Nucleus accumbens (tissue), 56 donors: ENCODE measurements at regions not wholly inside any gene's neighbourhood (a gene's known extent, or its start where the extent isn't known, plus 50 kb on each side); places are given as distances from the start of the nearest gene placed in this dataset.
A peak's percentile ranks its signal among the peaks of the same experiment; 100 is the strongest.

Source experiments
- DNase-seq, 56 donors: peaks; one replicate each; lab custom pipeline; 2025; lab: John Stamatoyannopoulos, UW

DNA sequence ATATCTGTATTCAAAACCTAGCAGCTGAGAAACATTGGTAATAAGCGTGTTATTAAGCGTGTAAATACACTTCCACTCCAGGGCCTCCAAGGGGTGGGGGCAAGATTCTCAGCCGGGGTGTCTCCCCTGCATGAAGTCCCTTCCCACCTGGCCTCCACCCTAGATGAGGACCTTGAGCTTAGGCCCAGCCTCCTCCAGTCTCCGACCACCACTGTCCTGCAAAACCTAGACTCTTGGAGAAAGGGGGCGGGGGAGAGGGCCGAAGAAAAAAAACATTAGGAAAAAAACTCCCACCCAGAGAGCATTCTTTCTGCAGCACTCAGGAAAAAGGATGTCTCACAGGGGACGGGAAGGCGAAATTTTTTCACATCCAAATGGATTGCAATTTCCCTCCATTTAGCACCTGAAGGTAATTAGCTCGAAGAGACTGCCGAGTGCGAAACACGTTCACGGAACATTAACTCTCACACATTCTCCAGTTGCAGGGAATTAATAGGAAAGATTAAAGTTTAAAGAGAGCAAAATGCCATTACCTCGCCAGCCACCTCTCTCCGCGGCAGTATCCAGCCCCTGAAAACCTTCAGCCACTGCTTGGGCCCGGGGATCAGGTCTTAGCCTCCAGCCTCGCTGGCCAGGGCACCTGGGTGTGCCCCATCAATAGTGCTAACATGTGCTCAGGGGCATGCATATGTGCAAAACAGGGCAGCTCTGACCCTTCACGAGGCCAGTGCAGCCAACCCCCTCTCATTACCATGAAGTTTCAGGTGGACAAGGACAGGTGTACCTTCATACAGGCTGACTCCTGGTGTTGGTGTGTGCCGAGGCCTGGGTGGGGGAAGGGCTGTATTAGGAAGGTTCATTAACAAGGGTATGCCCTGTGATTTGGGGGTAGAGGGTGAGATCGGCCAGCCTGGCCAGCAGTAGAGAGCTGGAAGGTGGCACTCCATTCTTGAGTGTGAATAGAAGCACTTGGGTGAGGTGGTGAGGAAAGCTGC lies 77.2 kb downstream of the HIF1AN start:
- DNase-seq = no peak

GRCh38 chr10:100613846-100614245 lies 78.1 kb downstream of the HIF1AN start:
- no peak for DNase-seq

DNA sequence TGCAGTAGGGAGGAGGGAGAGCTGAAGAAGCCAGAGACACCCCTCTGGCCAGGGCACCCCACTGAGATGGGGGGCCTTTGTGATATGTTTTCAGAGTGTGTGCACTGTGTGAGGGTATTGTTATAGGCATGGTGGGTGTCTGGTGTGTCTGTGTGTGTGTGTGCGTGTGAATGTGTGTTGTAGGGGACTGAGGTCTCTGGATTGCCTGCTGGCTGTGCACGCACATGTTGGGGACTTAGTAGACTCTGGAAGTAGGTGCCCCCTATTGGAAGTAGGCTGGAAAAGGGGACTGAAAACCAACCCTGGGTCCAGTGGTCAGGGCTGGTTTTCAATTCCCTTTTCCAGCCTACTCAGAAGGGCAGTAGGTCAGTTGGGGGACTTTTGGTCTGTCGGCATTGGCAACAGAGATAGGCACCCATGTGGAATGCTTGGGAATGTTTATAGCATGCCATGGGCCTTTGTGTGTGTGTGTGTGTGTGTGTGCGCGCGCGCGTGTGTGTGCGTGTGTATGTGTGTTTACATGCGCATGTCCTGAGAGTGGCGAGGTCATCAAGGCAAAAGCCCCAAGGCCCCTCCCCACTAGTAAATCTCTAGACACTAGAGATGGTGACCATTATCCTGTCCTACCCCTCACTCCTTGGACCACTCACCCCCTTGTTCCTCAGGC lies 78.8 kb downstream of the HIF1AN start:
- no peak for DNase-seq

DNA sequence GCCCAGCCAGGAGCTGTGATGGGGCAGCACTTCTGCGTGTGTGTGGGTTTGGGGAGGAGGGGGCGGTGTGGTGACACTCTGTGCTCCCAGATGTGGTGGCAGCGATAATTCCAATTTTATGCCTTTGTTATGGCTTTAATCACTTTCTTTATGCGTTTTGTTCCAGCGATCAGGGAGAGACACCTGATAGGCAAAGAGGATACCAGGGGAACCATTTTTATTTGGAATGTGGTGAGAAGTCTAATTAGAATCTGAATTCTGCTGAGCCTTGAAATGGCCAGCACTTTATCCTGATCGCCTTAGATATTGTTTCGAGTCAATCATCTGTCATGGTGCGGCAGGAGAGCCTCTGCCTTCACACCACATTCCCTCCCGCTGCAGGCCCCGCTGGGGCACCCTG lies 79.5 kb downstream of the HIF1AN start:
- DNase-seq = no peak

DNA sequence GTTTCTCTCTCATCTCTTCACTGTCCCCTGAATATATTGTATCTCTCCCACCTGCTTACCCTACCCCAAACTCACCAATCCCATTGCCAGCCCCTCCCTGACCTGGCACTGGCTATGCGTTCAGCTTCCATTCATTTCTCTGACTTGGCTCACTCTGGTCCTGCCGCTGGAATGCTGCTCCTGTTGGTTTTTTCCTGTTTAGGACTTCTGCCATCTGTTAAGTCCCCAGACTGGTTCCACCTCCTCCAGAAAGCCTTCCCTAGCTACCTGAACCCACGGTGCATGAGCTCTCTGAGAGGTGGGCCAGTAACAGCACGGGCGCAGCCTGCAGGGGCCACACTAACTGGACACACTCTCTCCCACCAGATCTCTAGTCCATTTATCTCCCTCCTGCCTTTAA lies 80.2 kb downstream of the HIF1AN start:
- DNase-seq = no peak

- DNase-seq = peak in 1 of 56 donors; percentile 9
These were observed 82.4 kb downstream of the HIF1AN start for GRCh38 chr10:100618091-100618615.

- peak in 4 of 56 donors; percentile 3 to 29 (median 13) for DNase-seq
These were observed 83.0 kb downstream of the HIF1AN start for GRCh38 chr10:100618632-100619255.

GRCh38 chr10:100620087-100620835 lies 84.5 kb downstream of the HIF1AN start:
- no peak for DNase-seq

- DNase-seq = no peak
These were observed 85.8 kb downstream of the HIF1AN start for GRCh38 chr10:100621360-100622205.

DNA sequence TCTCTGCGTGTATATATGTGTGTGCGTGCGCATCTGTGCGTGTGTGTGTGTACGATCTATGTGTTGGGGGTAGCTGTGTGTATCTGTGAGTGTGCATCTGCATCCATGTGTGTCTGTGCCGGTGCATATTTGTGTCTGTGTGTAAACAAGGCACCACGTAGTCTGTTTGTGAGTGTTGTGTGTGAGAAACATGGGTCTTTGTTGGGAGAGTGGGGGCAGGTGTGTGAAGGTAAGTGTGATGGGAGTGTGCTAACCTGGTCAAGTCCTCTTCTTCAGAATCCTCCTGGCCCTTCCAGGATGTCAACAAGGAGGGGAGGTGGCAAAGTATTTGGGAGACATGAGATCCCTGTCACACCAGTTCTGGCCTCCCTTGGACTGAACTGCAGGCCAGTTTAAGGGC lies 87.2 kb downstream of the HIF1AN start:
- DNase-seq = no peak

DNA sequence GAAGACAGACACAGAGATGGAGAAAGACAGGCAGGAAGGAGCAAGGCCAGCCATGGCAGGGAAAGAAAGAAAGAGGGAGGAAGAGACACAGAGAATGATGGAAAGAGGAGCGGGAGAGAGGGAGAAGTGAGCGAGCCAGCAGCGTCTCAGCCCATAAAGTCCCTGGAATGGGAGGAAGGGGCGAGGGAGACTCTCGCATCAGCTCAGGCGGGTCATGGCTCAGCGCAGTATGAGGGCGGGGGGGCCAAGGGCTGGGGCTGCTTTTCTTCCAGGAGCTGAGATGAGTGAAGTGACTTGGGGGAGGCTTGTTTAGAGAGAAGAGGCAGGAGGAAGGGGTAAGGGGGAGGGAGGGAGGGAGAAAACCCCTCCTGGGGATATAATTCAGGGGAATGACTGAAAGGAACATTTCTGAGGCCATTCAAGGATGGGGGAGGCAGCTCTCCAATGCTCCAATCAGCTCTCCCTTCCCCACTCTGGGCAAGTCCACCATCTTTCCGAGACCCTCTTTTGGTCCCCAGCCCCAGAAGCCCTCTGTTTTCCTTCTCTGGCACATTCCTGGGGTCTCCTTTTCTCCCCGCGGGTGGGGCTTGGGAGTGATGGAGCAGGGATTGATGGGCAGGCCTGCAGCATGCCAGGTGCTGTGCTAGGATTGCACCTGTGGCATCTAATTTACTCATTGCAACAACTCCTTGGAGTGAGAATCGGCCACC lies 87.9 kb downstream of the HIF1AN start:
- no peak for DNase-seq

DNA sequence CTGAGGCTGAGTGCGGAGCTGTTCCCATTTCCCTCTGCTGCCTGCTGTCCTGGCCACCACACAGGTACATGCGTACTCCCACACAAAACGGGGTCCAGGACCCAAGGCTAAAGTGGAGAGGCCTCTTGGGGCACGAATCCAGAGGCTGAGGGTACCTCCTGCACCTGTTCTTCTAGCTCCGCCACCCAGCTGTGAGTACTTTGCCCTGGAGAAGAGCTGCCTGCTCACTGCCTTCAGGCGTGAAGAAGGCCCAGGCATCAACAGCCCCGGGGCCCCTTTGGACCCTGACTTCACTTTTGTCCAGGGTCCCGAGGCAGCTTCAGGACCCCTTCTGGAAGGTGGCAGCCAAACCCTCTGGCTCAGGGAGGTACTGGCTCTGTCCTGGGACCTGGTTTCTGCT lies 88.6 kb downstream of the HIF1AN start:
- DNase-seq = no peak

DNA sequence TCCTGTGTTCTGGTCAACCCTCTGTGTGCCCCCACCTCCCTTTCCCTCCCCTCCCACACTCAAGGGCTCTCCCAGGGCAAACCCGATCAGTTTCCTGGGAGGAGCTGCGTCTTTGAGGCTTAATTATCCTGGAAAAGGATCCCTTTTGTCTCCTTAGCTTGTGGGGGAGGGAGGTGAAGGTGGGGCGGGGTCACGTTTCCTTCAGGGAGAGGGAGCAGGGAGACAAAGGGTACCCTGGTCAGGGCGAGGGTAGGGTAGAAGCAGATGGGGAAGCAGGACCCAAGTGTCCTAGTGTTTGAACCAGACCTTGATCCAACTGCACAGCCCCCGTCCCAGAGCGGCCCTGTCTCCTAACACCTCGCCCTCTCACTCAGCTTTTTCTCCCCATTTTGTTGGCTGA lies 90.1 kb downstream of the HIF1AN start:
- no peak for DNase-seq

DNA sequence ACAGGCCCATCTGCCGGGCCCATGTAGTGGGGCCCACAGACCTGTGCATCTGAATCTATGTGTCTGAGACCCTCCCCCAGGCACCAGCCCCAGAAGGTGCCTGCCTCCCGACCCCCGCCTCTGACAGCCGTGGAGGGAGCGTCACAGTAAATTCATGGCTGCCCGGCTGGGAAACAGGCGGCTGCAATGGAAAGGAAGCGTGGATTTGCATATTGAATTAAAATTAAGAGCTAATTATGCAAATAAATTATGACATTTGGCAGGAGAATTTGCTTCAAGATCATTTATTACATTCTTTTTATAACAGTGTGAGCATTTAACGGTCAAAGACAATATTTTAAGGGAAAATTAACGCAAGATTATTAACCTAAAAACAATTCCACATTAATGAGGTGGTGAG lies 92.3 kb downstream of the HIF1AN start:
- DNase-seq = no peak

GRCh38 chr10:100631192-100631591 lies 95.4 kb downstream of the HIF1AN start:
- no peak for DNase-seq

GRCh38 chr10:100632027-100632426 lies 96.3 kb downstream of the HIF1AN start:
- DNase-seq = no peak

- DNase-seq = no peak
These were observed 98.3 kb downstream of the HIF1AN start for GRCh38 chr10:100634034-100634433.

- DNase-seq = no peak
These were observed 101.3 kb downstream of the HIF1AN start for GRCh38 chr10:100636848-100637553.
